Germinal center (tissue), 1 donor: ENCODE measurements at regions not wholly inside any gene's neighbourhood (a gene's known extent, or its start where the extent isn't known, plus 50 kb on each side); places are given as distances from the start of the nearest gene placed in this dataset.
"Not testable (repeated sequence)": the region's sequence is repeated elsewhere in the genome, so short reads cannot be mapped to it uniquely, and the experiment has no call there.

ENCODE experiments used
- DNase-seq: peaks from one replicate; pipeline ENCODE4 v3.0.0; 2012; ENCODE audit warnings: mixed read lengths, low spot score

GRCh38 chr3:17836919-17837318, 94.5 kb upstream of the TBC1D5 start:
- no peak for DNase-seq

- no peak for DNase-seq
Measured at GRCh38 chr3:17836092-17836491, 93.7 kb upstream of the TBC1D5 start.

- DNase-seq: no peak
Measured at GRCh38 chr3:17833786-17834559, 91.5 kb upstream of the TBC1D5 start.

GRCh38 chr3:17832016-17832415, 89.6 kb upstream of the TBC1D5 start:
- DNase-seq: no peak

GRCh38 chr3:17831366-17831765, 88.9 kb upstream of the TBC1D5 start:
- DNase-seq: no peak

- no peak for DNase-seq
Measured at GRCh38 chr3:17830788-17831187, 88.4 kb upstream of the TBC1D5 start.

GRCh38 chr3:17828388-17828787, 86.0 kb upstream of the TBC1D5 start:
- DNase-seq: no peak

- no peak for DNase-seq
Measured at GRCh38 chr3:17825298-17825697, 82.9 kb upstream of the TBC1D5 start.

GRCh38 chr3:17823816-17824215, 81.4 kb upstream of the TBC1D5 start:
- no peak for DNase-seq

- DNase-seq: no peak
Measured at GRCh38 chr3:17823036-17823435, 80.6 kb upstream of the TBC1D5 start.

- DNase-seq: no peak
Measured at GRCh38 chr3:17820704-17821103, 78.3 kb upstream of the TBC1D5 start.

- DNase-seq: no peak
Measured at GRCh38 chr3:17820275-17820674, 77.8 kb upstream of the TBC1D5 start.

- not testable (repeated sequence) for DNase-seq
Measured at GRCh38 chr3:17817973-17818372, 75.5 kb upstream of the TBC1D5 start.

GRCh38 chr3:17817545-17817944, 75.1 kb upstream of the TBC1D5 start:
- no peak for DNase-seq

GRCh38 chr3:17816839-17817238, 74.4 kb upstream of the TBC1D5 start:
- DNase-seq: not testable (repeated sequence)

- not testable (repeated sequence) for DNase-seq
Measured at GRCh38 chr3:17812328-17812727, 69.9 kb upstream of the TBC1D5 start.

GRCh38 chr3:17811646-17812045, 69.2 kb upstream of the TBC1D5 start:
- no peak for DNase-seq

- no peak for DNase-seq
Measured at GRCh38 chr3:17810759-17811158, 68.3 kb upstream of the TBC1D5 start.

- DNase-seq: no peak
Measured at GRCh38 chr3:17808994-17809393, 66.6 kb upstream of the TBC1D5 start.

- no peak for DNase-seq
Measured at GRCh38 chr3:17806876-17807275, 64.4 kb upstream of the TBC1D5 start.

GRCh38 chr3:17806201-17806600, 63.8 kb upstream of the TBC1D5 start:
- DNase-seq: no peak

GRCh38 chr3:17805461-17805940, 63.1 kb upstream of the TBC1D5 start:
- DNase-seq: no peak

- peak; percentile 17 for DNase-seq
Measured at GRCh38 chr3:17802950-17803349, 60.5 kb upstream of the TBC1D5 start.

- no peak for DNase-seq
Measured at GRCh38 chr3:17801131-17801530, 58.7 kb upstream of the TBC1D5 start.
